ENCODE measurements at regions not wholly inside any gene's neighbourhood (a gene's known extent, or its start where the extent isn't known, plus 50 kb on each side); places are given as distances from the start of the nearest gene placed in this dataset.

DNA sequence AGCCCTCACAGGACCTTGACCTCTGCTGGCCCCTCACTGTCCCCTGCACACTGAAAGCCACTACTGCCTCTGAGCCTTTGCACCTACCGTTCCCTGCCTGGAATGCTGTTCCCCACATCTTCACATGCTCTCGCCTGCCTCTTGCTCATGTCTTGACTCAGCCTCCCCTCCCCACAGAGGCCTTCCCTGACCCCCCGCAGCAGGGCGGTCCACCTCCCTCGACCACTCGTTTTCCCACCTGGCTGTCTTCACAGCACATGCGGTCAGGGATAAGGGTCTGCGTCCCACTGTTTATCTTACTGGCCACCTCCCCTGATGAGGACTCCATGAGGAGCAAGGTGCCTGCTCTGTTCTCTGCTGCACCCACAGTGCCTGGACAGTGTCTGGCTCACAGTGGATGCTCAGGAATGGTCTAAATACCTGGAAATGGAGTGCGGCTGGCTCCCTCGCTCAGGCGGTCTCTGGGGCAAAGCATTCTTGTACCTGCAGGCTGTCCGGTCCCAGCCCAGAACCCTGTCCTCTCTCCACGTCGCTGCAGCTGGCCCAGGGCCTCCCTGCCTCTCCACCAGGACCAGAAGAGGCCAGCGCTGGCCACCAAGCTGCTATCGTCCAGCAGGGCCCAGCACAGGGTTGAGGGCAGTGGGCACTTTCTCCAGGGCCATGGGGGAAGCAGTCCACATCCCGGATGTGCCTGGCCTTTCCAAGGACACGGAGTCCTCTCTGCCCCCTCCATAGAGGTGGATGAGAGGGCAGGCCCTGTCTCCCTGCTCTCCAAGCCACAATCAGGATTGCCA is 107.4 kb downstream of the NCOR2 start:
- TF ChIP-seq CTCF (conservative IDR thresholded peaks at IDR 0.05 in 1 of 2, IDR thresholded peaks at IDR 0.05 in 1 of 2; ENCODE audit: low read depth in 1 of 2, low read length in 2 of 2) (no peak), EZH2 (IDR thresholded peaks at IDR 0.05; ENCODE audit: low read length, missing control alignments) (no peak)

Data from fibroblast of lung (primary cell).